ENCODE measurements at regions not wholly inside any gene's neighbourhood (a gene's known extent, or its start where the extent isn't known, plus 50 kb on each side); places are given as distances from the start of the nearest gene placed in this dataset.

- no peak overlapping the region for H3K27ac ChIP-seq
- TF ChIP-seq ZFX (IDR thresholded peaks at IDR 0.05) (no peak), CTCF (conservative IDR thresholded peaks at IDR 0.05) (no peak)
Measured at GRCh38 chr11:30760345-30760744, 174.2 kb upstream of the MPPED2 start.

- TF ChIP-seq ZFX (IDR thresholded peaks at IDR 0.05) (no peak), CTCF (conservative IDR thresholded peaks at IDR 0.05) (no peak)
- H3K27ac ChIP-seq, result no peak overlapping the region
Measured at GRCh38 chr11:30758946-30759504, 172.9 kb upstream of the MPPED2 start.

GRCh38 chr11:30758518-30758917, 172.4 kb upstream of the MPPED2 start:
- no peak overlapping the region for H3K27ac ChIP-seq
- TF ChIP-seq ZFX (IDR thresholded peaks at IDR 0.05) (no peak), CTCF (conservative IDR thresholded peaks at IDR 0.05) (no peak)

GRCh38 chr11:30758012-30758411, 171.9 kb upstream of the MPPED2 start:
- no peak for TF ChIP-seq CTCF (conservative IDR thresholded peaks at IDR 0.05)
- TF ChIP-seq ZFX (IDR thresholded peaks at IDR 0.05), result no peak
- H3K27ac ChIP-seq, result no peak overlapping the region

GRCh38 chr11:30753994-30754393, 167.8 kb upstream of the MPPED2 start:
- no peak overlapping the region for H3K27ac ChIP-seq
- TF ChIP-seq ZFX (IDR thresholded peaks at IDR 0.05) (no peak), CTCF (conservative IDR thresholded peaks at IDR 0.05) (no peak)

GRCh38 chr11:30753504-30753903, 167.4 kb upstream of the MPPED2 start:
- no peak overlapping the region for H3K27ac ChIP-seq
- no peak for TF ChIP-seq ZFX (IDR thresholded peaks at IDR 0.05)
- TF ChIP-seq CTCF (conservative IDR thresholded peaks at IDR 0.05), result no peak

GRCh38 chr11:30749268-30749667, 163.1 kb upstream of the MPPED2 start:
- TF ChIP-seq ZFX (IDR thresholded peaks at IDR 0.05) (no peak), CTCF (conservative IDR thresholded peaks at IDR 0.05) (no peak)
- H3K27ac ChIP-seq, result no peak overlapping the region
